Neural progenitor cell (in vitro differentiated cells): ENCODE measurements at regions not wholly inside any gene's neighbourhood (a gene's known extent, or its start where the extent isn't known, plus 50 kb on each side); places are given as distances from the start of the nearest gene placed in this dataset.

Experiments used
- DNase-seq: peaks from one replicate; pipeline ENCODE4 v3.0.0-alpha.2; 2016; ENCODE audit warnings: low spot score
- H2AFZ ChIP-seq: fragments of 200-600 bp; sonication (generic); replicated peaks from 2 replicates; pipeline ENCODE4 v1.6.1; 2016; ENCODE audit warnings: antibody characterized with exemption
- H3F3A ChIP-seq: fragments of 200-600 bp; sonication (generic); 2 replicates; pipeline ENCODE4 v1.6.1; 2016; ENCODE audit warnings: antibody characterized with exemption, low read depth
- H3K27ac ChIP-seq: fragments of 200-600 bp; sonication (generic); 2 replicates; pipeline ENCODE4 v1.5.1; 2016; ENCODE audit warnings: mild to moderate bottlenecking
- H3K27me3 ChIP-seq: fragments of 200-600 bp; sonication (generic); 2 replicates; pipeline ENCODE4 v1.6.1; 2016; ENCODE audit warnings: mild to moderate bottlenecking, moderate library complexity
- H3K36me3 ChIP-seq: fragments of 200-600 bp; sonication (generic); 2 replicates; pipeline ENCODE4 v1.5.1; 2016
- H3K4me1 ChIP-seq: fragments of 200-600 bp; sonication (generic); 2 replicates; pipeline ENCODE4 v1.6.1; 2016; ENCODE audit warnings: mixed run types
- H3K4me2 ChIP-seq: fragments of 200-600 bp; sonication (generic); 2 replicates; pipeline ENCODE4 v1.6.1; 2016
- H3K4me3 ChIP-seq: fragments of 200-600 bp; sonication (generic); 2 replicates; pipeline ENCODE4 v1.5.1; 2016
- H3K79me2 ChIP-seq: fragments of 200-600 bp; sonication (generic); 2 replicates; pipeline ENCODE4 v1.6.1; 2016; ENCODE audit warnings: low read depth
- H3K9ac ChIP-seq: fragments of 200-600 bp; sonication (generic); 2 replicates; pipeline ENCODE4 v1.6.1; 2016
- H3K9me3 ChIP-seq: fragments of 200-600 bp; sonication (generic); 2 replicates; pipeline ENCODE4 v1.5.1; 2016; ENCODE audit warnings: low read depth
- H4K20me1 ChIP-seq: fragments of 200-600 bp; sonication (generic); 2 replicates; pipeline ENCODE4 v1.6.1; 2016; ENCODE audit warnings: low read depth
- H3K27ac Mint-ChIP-seq: 3 replicates; pipeline ENCODE4 v1.8.0; 2021; ENCODE audit warnings: mixed read lengths
- H3K27me3 Mint-ChIP-seq: 2 replicates; pipeline ENCODE4 v1.8.0; 2022; ENCODE audit warnings: low read depth, mild to moderate bottlenecking, inconsistent platforms, moderate library complexity, mixed read lengths; ENCODE audit not compliant: insufficient read depth
- H3K36me3 Mint-ChIP-seq: 3 replicates; pipeline ENCODE4 v1.8.0; 2021; ENCODE audit warnings: mixed read lengths
- H3K4me1 Mint-ChIP-seq: 3 replicates; pipeline ENCODE4 v1.8.0; 2021; ENCODE audit warnings: mixed read lengths
- H3K4me3 Mint-ChIP-seq: 3 replicates; pipeline ENCODE4 v1.8.0; 2021; ENCODE audit warnings: mild to moderate bottlenecking, moderate library complexity, mixed read lengths
- H3K9me3 Mint-ChIP-seq: 3 replicates; pipeline ENCODE4 v1.8.0; 2020; ENCODE audit warnings: mixed read lengths
- CTCF ChIP-seq: fragments of 200-600 bp; sonication (generic); IDR thresholded peaks from 2 replicates; pipeline ENCODE4 v1.5.1; 2017; ENCODE audit warnings: antibody characterized with exemption, mild to moderate bottlenecking
- EZH2 ChIP-seq: fragments of 200-600 bp; sonication (generic); IDR thresholded peaks from 2 replicates; pipeline ENCODE4 v1.6.1; 2017; ENCODE audit warnings: antibody characterized with exemption, mild to moderate bottlenecking, moderate library complexity
- EZH2phosphoT487 ChIP-seq: fragments of 200-600 bp; sonication (generic); IDR thresholded peaks from 2 replicates; pipeline ENCODE4 v1.6.1; 2017; ENCODE audit warnings: antibody characterized with exemption

GRCh38 chr22:48698618-48699017 lies 1129.1 kb downstream of the BRD1 start:
- Mint-ChIP-seq H3K4me3 (no peak overlapping the region), H3K27me3 (no peaks in the 10 kb centered on the region), H3K4me1 (peaks cover 35% of the 10 kb centered on the region), H3K27ac (no peak overlapping the region), H3K36me3 (no peaks in the 10 kb centered on the region), H3K9me3 (no peaks in the 10 kb centered on the region)
- H2AFZ ChIP-seq = no peak overlapping the region
- peaks cover 15% of the 10 kb centered on the region for H3K4me1 ChIP-seq
- H3K4me3 ChIP-seq = no peak overlapping the region
- no peak for DNase-seq
- TF ChIP-seq EZH2 (no peak), CTCF (no peak), EZH2phosphoT487 (no peak)
- peaks cover 11% of the 10 kb centered on the region for H3K79me2 ChIP-seq
- H4K20me1 ChIP-seq = no peaks in the 10 kb centered on the region
- H3K27ac ChIP-seq = no peak overlapping the region
- H3F3A ChIP-seq = no peaks in the 10 kb centered on the region
- H3K9me3 ChIP-seq = no peaks in the 10 kb centered on the region
- H3K27me3 ChIP-seq = no peaks in the 10 kb centered on the region
- H3K4me2 ChIP-seq = no peak overlapping the region
- H3K36me3 ChIP-seq = no peaks in the 10 kb centered on the region
- no peak overlapping the region for H3K9ac ChIP-seq

GRCh38 chr22:48697694-48698276 lies 1129.9 kb downstream of the BRD1 start:
- Mint-ChIP-seq H3K27ac (no peak overlapping the region), H3K36me3 (no peaks in the 10 kb centered on the region), H3K4me1 (peaks cover 33% of the 10 kb centered on the region), H3K4me3 (no peak overlapping the region), H3K9me3 (no peaks in the 10 kb centered on the region), H3K27me3 (no peaks in the 10 kb centered on the region)
- TF ChIP-seq EZH2 (no peak), EZH2phosphoT487 (no peak), CTCF (no peak)
- Histone ChIP-seq H3K4me3 (no peak overlapping the region), H3K36me3 (no peaks in the 10 kb centered on the region), H2AFZ (no peak overlapping the region), H3K9ac (no peak overlapping the region), H3K27ac (no peak overlapping the region), H3K27me3 (no peaks in the 10 kb centered on the region), H3K4me1 (peaks cover 14% of the 10 kb centered on the region), H3K79me2 (peaks cover 11% of the 10 kb centered on the region), H3K9me3 (no peaks in the 10 kb centered on the region), H3F3A (no peaks in the 10 kb centered on the region), H3K4me2 (no peak overlapping the region), H4K20me1 (peaks cover under 1% of the 10 kb centered on the region)
- DNase-seq = no peak

GRCh38 chr22:48697223-48697622 lies 1130.5 kb downstream of the BRD1 start:
- Mint-ChIP-seq H3K4me1 (peaks cover 29% of the 10 kb centered on the region), H3K36me3 (no peaks in the 10 kb centered on the region)
- no peak overlapping the region for H2AFZ ChIP-seq

More at GRCh38 chr22:48697223-48697622, 1130.5 kb downstream of the BRD1 start:
- Histone ChIP-seq H3K4me2 (no peak overlapping the region), H3K9ac (no peak overlapping the region), H4K20me1 (peaks cover 3% of the 10 kb centered on the region), H3K36me3 (no peaks in the 10 kb centered on the region), H3K4me3 (no peak overlapping the region), H3K27ac (no peak overlapping the region), H3K27me3 (no peaks in the 10 kb centered on the region), H3K9me3 (no peaks in the 10 kb centered on the region), H3K4me1 (peaks cover 8% of the 10 kb centered on the region), H3F3A (no peaks in the 10 kb centered on the region), H3K79me2 (peaks cover 11% of the 10 kb centered on the region)
- Mint-ChIP-seq H3K4me3 (no peak overlapping the region), H3K9me3 (no peaks in the 10 kb centered on the region), H3K27ac (no peak overlapping the region), H3K27me3 (no peaks in the 10 kb centered on the region)
- DNase-seq = no peak
- no peak for TF ChIP-seq EZH2
- no peak for TF ChIP-seq CTCF
- TF ChIP-seq EZH2phosphoT487 = no peak
